Neural progenitor cell (in vitro differentiated cells): ENCODE measurements at regions not wholly inside any gene's neighbourhood (a gene's known extent, or its start where the extent isn't known, plus 50 kb on each side); places are given as distances from the start of the nearest gene placed in this dataset.

Experiments
- CTCF ChIP-seq: fragments of 200-600 bp; sonication (generic); IDR thresholded peaks from 2 replicates; pipeline ENCODE4 v1.5.1; 2017; ENCODE audit warnings: antibody characterized with exemption, mild to moderate bottlenecking
- EZH2 ChIP-seq: fragments of 200-600 bp; sonication (generic); IDR thresholded peaks from 2 replicates; pipeline ENCODE4 v1.6.1; 2017; ENCODE audit warnings: antibody characterized with exemption, mild to moderate bottlenecking, moderate library complexity

GRCh38 chr1:189987509-189987908, 490.2 kb downstream of the BRINP3 start:
- TF ChIP-seq CTCF = no peak
- TF ChIP-seq EZH2 = no peak
